ENCODE measurements at regions not wholly inside any gene's neighbourhood (a gene's known extent, or its start where the extent isn't known, plus 50 kb on each side); places are given as distances from the start of the nearest gene placed in this dataset.

DNA sequence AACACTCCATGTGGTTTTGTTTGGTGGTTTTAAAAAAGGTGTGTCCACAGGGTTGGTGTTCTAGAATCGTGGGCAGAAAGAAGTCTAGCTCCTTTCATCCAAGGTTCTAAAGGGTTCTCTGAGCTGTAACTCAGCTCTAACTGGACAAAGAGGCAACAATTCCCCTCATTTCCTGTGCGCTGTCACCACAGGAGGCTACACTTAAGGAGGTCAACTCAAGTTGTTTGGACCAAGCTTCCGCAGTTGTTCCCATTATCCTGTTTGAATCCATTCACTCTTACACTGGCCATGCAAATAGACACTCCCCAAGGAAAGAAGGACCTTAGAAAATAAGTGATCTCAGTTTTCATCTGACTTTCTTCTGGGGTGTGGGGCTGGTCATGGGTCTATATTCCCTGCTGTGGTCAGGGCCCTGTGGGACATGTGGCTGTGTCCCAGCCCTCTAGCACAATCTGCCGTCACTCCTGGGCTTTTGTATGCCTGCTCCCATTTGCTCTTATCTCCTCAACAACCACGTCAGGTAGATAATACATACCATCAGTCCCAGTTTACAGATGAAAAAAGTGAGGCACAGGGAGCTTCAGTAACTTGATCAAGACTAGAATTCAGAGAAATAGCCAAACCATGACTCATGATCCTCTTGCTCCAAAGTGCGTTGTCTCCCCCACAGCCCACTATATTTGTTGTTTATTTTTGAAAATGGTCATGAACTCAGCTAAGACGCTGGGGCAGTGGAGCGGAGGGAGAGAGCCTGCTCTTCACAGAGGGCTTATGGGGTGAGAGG lies 103.6 kb downstream of the RHOU start:
- H3K27me3 ChIP-seq = no peaks in the 10 kb centered on the region
- H3K36me3 ChIP-seq = no peaks in the 10 kb centered on the region
- H3K27ac ChIP-seq = peak overlapping the region; percentile 53 to 85
- H3K9me3 ChIP-seq = no peaks in the 10 kb centered on the region
- WGBS, 3 donors = 61 to 67% (median 65%) methylated on average over 8 of the region's 8 CpGs
- TF ChIP-seq POLR2A (IDR thresholded peaks at IDR 0.05) (no peak), EP300 (IDR thresholded peaks at IDR 0.05) (no peak)
- TF ChIP-seq, protein P1, sequence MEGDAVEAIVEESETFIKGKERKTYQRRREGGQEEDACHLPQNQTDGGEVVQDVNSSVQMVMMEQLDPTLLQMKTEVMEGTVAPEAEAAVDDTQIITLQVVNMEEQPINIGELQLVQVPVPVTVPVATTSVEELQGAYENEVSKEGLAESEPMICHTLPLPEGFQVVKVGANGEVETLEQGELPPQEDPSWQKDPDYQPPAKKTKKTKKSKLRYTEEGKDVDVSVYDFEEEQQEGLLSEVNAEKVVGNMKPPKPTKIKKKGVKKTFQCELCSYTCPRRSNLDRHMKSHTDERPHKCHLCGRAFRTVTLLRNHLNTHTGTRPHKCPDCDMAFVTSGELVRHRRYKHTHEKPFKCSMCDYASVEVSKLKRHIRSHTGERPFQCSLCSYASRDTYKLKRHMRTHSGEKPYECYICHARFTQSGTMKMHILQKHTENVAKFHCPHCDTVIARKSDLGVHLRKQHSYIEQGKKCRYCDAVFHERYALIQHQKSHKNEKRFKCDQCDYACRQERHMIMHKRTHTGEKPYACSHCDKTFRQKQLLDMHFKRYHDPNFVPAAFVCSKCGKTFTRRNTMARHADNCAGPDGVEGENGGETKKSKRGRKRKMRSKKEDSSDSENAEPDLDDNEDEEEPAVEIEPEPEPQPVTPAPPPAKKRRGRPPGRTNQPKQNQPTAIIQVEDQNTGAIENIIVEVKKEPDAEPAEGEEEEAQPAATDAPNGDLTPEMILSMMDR (IDR thresholded peaks at IDR 0.05) = no peak
- intact Hi-C loops (cut with DNase I) = no loop called here
- no peak for DNase-seq
- peaks cover 10% of the 10 kb centered on the region for H3K4me1 ChIP-seq (ENCODE audit: insufficient read depth)
- no peak overlapping the region for H3K4me3 ChIP-seq

DNA sequence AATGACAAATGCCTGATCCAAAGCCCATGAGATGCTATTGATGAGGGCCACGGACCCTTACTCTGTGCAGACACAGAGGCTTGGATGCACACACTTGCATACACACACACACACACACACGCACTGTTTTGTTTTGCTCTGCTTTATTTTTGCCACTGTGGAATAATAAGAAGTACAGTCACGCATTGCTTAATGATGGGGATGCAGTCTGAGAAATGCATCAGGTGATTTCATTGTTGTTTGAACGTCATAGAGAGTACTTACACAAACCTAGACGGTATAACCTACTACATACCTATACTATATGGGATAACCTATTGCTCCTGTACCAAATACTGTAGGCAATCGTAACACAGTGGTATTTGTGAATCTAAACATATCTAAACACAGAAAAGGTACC lies 104.4 kb downstream of the RHOU start:
- H3K36me3 ChIP-seq = no peaks in the 10 kb centered on the region
- TF ChIP-seq POLR2A (IDR thresholded peaks at IDR 0.05) = no peak
- TF ChIP-seq, protein P1 (IDR thresholded peaks at IDR 0.05) = no peak
- TF ChIP-seq EP300 (IDR thresholded peaks at IDR 0.05) = no peak
- intact Hi-C loops (cut with DNase I) = no loop called here
- no peaks in the 10 kb centered on the region for H3K27me3 ChIP-seq
- no peak for DNase-seq
- peaks cover 9% of the 10 kb centered on the region for H3K4me1 ChIP-seq (ENCODE audit: insufficient read depth)
- H3K4me3 ChIP-seq = no peak overlapping the region
- WGBS, 3 donors = 84 to 94% (median 91%) methylated on average over 6 of the region's 6 CpGs
- no peak overlapping the region for H3K27ac ChIP-seq
- no peaks in the 10 kb centered on the region for H3K9me3 ChIP-seq

DNA sequence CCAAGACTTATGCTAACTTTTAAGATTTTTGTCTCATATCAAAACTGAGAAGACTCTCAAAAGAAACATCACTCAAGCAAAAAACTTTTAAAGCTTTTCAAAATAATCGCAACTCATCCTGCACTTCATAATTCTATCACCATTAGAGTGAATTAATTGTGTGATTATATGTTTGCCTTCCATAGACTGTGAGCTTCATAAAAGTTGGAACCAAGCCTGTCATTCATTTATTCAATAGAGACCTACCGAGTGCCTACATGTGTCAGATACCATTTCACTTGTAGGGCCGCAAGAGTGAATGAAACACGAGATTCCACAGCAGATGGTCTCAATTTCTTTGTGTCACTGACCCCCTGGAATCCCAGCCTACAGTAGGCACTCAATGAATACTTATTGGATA lies 106.4 kb downstream of the RHOU start:
- no peaks in the 10 kb centered on the region for H3K36me3 ChIP-seq
- no peaks in the 10 kb centered on the region for H3K27me3 ChIP-seq
- no peak overlapping the region for H3K27ac ChIP-seq
- intact Hi-C loops (cut with DNase I) = no loop called here
- no peak for DNase-seq
- no peaks in the 10 kb centered on the region for H3K9me3 ChIP-seq
- WGBS, 3 donors = 87 to 94% (median 90%) methylated on average over 4 of the region's 4 CpGs
- H3K4me1 ChIP-seq (ENCODE audit: insufficient read depth) = peaks cover 9% of the 10 kb centered on the region
- H3K4me3 ChIP-seq = no peak overlapping the region
- TF ChIP-seq POLR2A (IDR thresholded peaks at IDR 0.05) (no peak), EP300 (IDR thresholded peaks at IDR 0.05) (no peak)
- TF ChIP-seq, protein P1 (IDR thresholded peaks at IDR 0.05) = no peak

DNA sequence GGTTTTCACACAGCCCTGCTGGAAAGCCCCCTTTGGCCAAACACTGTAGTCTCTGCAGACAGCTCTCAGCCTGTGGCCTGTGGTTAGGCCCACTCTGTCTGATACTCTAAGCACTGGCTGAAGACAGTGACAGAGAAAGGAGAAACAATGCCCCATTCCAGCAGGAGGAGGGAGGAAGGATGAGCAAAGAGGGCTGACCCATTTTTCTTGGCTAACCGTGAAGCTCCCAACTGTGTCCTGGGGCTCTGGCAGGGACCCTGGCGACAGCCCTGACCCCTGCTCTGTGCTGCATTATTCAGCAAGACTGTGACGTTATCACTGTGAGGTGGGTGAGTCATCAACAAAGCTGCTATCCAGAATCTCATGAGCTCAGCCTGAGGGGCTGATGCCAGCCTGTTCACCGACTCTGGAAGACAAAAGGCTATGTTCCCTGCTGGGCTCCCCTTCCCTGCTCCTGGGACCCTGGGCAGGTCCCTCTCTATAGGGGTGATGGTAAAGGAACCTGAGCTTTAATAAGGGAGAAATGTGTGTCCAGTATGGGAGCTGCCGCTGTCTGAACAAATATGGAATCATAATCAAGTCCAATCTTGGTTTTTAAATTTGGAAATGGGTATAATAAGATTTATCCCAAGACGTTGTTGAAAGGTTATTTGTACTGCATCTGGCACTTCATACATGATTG lies 107.0 kb downstream of the RHOU start:
- DNase-seq = peak; percentile 55 to 71 (median 67)
- TF ChIP-seq, protein P1 (IDR thresholded peaks at IDR 0.05) = no peak
- TF ChIP-seq POLR2A (IDR thresholded peaks at IDR 0.05) (no peak), EP300 (IDR thresholded peaks at IDR 0.05) (no peak)
- no peak overlapping the region for H3K4me3 ChIP-seq

More for the DNA sequence above, 107.0 kb downstream of the RHOU start:
- Histone ChIP-seq H3K27me3 (no peaks in the 10 kb centered on the region), H3K36me3 (no peaks in the 10 kb centered on the region), H3K9me3 (no peaks in the 10 kb centered on the region), H3K4me1 (ENCODE audit: insufficient read depth) (peaks cover 9% of the 10 kb centered on the region), H3K27ac (no peak overlapping the region)
- intact Hi-C loops (cut with DNase I) = no loop called here
- WGBS, 3 donors = 43 to 55% (median 49%) methylated on average over 6 of the region's 6 CpGs

All from ovary (tissue), 7 donors.